Kidney epithelial cell (primary cell): ENCODE measurements at regions not wholly inside any gene's neighbourhood (a gene's known extent, or its start where the extent isn't known, plus 50 kb on each side); places are given as distances from the start of the nearest gene placed in this dataset.

Source experiments
- DNase-seq: peaks from one replicate; pipeline ENCODE4 v3.0.0-alpha.2; 2010; ENCODE audit warnings: low read depth
- H3K27me3 ChIP-seq: 2 replicates; pipeline ENCODE4 v1.6.0; 2011; ENCODE audit warnings: low read length; ENCODE audit not compliant: control insufficient read depth, insufficient read depth
- H3K36me3 ChIP-seq: 2 replicates; pipeline ENCODE4 v1.5.1; 2011; ENCODE audit warnings: low read length; ENCODE audit not compliant: control insufficient read depth, insufficient read depth
- H3K4me3 ChIP-seq: 2 replicates; pipeline ENCODE4 v1.5.1; 2011; ENCODE audit warnings: low read depth, mild to moderate bottlenecking, control low read depth, low read length
- CTCF ChIP-seq: IDR thresholded peaks from 2 replicates; pipeline ENCODE4 v1.5.1; 2011; ENCODE audit warnings: mild to moderate bottlenecking, moderate library complexity, low read length, control low read depth, inconsistent platforms; ENCODE audit not compliant: insufficient read depth, poor library complexity, severe bottlenecking

- no peak for TF ChIP-seq CTCF
- DNase-seq = no peak
- Histone ChIP-seq H3K36me3 (no peaks in the 10 kb centered on the region), H3K4me3 (no peak overlapping the region), H3K27me3 (no peaks in the 10 kb centered on the region)
These were observed 117.3 kb downstream of the DLEU7 start for GRCh38 chr13:50726164-50726563.

GRCh38 chr13:50729177-50729576, 114.3 kb downstream of the DLEU7 start:
- Histone ChIP-seq H3K4me3 (no peak overlapping the region), H3K36me3 (no peaks in the 10 kb centered on the region), H3K27me3 (no peaks in the 10 kb centered on the region)
- no peak for TF ChIP-seq CTCF
- no peak for DNase-seq

DNA sequence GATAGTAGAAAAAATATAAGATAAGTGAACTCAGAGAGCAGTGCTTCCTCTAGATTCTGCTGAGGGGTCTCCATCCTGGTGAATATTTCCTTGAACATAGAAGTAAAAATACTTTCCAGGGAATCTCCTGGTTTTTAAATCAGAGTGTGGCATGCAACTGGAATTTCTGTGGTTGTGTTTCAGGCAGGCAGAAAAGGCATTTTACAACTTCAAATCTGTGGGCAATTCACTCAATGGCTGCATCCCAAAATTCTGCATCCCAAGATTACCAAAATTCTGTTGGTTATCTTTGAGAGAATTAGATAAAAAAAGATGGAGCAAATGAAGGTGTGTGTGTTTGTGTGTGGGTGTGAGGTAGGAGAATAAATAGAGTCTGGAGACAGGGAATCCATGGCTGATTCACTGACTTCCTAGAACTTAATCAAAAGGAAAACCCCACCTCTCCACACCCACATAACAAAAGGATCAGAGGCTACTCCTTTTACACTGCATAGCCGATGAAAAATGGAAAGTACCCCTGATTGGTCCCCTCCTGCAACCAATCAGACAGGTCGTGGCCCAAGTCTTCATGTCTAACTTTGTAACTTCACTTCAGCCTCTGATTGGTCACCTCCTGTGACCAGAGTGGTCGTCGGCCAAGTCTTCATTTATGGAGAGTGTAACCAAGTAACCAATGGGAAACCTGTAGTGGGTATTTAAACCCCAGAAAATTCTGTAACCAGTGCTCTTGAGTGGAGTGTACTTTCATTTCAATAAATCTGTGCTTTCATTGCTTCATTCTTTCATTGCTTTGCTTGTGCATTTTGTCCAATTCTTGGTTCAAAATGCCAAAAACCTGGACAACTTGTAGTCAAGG, 112.8 kb downstream of the DLEU7 start:
- no peak for DNase-seq
- H3K4me3 ChIP-seq = no peak overlapping the region
- no peaks in the 10 kb centered on the region for H3K36me3 ChIP-seq
- H3K27me3 ChIP-seq = no peaks in the 10 kb centered on the region
- no peak for TF ChIP-seq CTCF

DNA sequence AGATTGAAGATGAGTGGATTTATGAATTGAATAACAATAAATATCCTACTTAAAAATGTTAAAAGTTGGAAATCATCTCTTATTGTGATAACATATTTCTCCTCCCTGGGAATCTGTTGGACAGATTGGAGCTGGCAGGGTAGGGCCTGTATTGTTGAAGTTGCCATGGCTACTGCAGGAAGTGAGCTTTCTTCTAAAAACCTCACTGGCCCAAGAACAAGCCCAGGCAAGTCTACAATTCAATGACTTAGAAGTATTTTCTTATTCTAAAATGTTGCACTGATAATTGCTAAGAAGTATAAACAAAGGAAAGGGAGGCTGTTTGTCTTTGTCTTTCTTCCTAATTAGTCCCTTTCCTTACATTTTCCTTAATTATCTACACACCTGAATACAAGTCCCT, 112.1 kb downstream of the DLEU7 start:
- no peak for TF ChIP-seq CTCF
- H3K27me3 ChIP-seq = no peaks in the 10 kb centered on the region
- peak; percentile 18 for DNase-seq
- no peak overlapping the region for H3K4me3 ChIP-seq
- no peaks in the 10 kb centered on the region for H3K36me3 ChIP-seq

DNA sequence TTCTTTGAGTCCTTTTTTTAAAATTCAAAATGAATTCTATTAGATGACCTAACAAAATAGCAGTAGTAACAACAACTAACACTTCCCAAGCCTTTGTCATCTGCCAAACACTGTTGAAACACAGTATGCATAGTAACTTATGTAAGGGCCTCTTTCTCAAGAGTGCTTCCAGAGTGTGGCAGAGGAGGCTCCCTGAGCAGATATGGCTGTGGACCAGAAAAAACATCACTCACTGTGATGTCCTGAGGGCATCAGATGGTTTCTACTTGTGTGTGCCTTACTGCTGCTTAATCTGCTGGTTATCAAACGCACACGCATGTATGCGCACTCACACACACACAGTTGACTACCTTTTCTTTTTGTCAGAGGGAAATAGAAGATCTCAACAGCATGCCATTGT, 110.8 kb downstream of the DLEU7 start:
- no peak for TF ChIP-seq CTCF
- Histone ChIP-seq H3K4me3 (no peak overlapping the region), H3K27me3 (no peaks in the 10 kb centered on the region), H3K36me3 (no peaks in the 10 kb centered on the region)
- no peak for DNase-seq

- DNase-seq = no peak
- Histone ChIP-seq H3K36me3 (no peaks in the 10 kb centered on the region), H3K4me3 (no peak overlapping the region), H3K27me3 (no peaks in the 10 kb centered on the region)
- TF ChIP-seq CTCF = no peak
These were observed 110.1 kb downstream of the DLEU7 start for GRCh38 chr13:50733392-50733791.
